ENCODE measurements at regions not wholly inside any gene's neighbourhood (a gene's known extent, or its start where the extent isn't known, plus 50 kb on each side); places are given as distances from the start of the nearest gene placed in this dataset.
"Not testable (repeated sequence)": the region's sequence is repeated elsewhere in the genome, so short reads cannot be mapped to it uniquely, and the experiment has no call there.

DNA sequence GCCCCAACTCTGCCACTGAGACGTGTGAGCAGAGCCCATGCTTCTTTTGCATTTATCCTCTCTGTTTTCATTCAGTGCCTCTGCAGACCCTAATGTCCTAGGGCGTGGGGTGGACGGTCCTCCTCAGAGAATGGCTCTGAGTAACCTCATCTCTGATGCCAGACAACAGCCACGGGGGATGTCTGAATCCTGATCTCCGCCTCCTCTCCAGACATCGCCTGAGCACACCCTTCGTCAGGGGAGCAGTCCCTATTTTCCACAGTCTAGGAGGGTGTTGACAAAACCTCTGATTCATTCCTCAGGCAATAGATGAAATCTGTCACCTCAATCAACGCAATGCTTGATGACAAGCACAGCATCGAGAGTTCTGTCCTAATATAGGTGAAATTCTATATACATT lies 109.2 kb upstream of the DYRK2 start:
- Mint-ChIP-seq H3K27ac (no peak overlapping the region), H3K27me3 (no peaks in the 10 kb centered on the region), H3K36me3 (peaks cover 2% of the 10 kb centered on the region), H3K4me3 (no peak overlapping the region), H3K4me1 (ENCODE audit: low read depth) (peaks cover 25% of the 10 kb centered on the region), H3K9me3 (ENCODE audit: low read depth) (no peaks in the 10 kb centered on the region)

DNA sequence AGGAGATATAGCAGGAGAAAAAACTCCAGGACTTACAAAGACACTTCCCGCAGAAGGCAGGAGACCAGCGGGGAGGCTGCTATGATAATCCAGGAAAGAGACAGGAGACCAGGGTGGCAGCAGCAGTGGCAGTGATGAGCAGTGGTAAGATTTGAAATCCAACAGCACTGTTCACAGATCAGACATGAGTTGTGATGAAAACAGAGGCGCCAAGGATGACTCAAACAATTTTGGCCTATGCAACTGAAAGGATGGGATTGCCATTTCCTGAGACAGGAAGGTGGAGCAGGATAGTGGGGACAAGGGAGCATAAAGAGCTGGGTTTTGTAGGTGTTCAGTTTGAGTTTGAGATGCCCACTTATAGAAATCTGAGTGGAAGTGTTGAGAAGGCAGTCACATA lies 108.6 kb upstream of the DYRK2 start:
- H3K4me1 Mint-ChIP-seq (ENCODE audit: low read depth) = peaks cover 27% of the 10 kb centered on the region
- H3K27ac Mint-ChIP-seq = no peak overlapping the region
- H3K27me3 Mint-ChIP-seq = no peaks in the 10 kb centered on the region
- H3K9me3 Mint-ChIP-seq (ENCODE audit: low read depth) = no peaks in the 10 kb centered on the region
- no peak overlapping the region for H3K4me3 Mint-ChIP-seq
- peaks cover 2% of the 10 kb centered on the region for H3K36me3 Mint-ChIP-seq

- H3K9me3 Mint-ChIP-seq (ENCODE audit: low read depth) = no peaks in the 10 kb centered on the region
- H3K27me3 Mint-ChIP-seq = no peaks in the 10 kb centered on the region
- peaks cover 34% of the 10 kb centered on the region for H3K4me1 Mint-ChIP-seq (ENCODE audit: low read depth)
- peak overlapping the region; percentile 13 for H3K4me3 Mint-ChIP-seq
- H3K36me3 Mint-ChIP-seq = peaks cover 2% of the 10 kb centered on the region
- H3K27ac Mint-ChIP-seq = no peak overlapping the region
Observed at GRCh38 chr12:67540920-67541624, 107.5 kb upstream of the DYRK2 start.

DNA sequence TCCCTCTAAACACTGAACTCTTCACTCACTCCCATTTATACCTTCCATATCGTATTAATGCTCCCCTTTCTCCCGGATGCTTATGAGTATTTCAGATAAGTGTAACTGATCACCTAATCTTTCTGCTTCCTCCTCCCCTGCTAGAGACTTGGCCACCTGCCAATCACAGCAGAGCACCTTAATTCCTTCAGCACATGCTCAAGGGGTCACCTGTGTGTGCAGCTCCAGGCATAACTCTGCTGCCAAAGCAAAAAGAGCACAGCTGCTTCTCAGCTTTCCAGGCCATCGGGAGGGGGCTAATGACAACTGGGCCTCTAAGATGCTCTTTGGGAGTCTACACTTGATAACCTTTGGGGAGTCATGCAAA lies 106.9 kb upstream of the DYRK2 start:
- Mint-ChIP-seq H3K36me3 (peaks cover 2% of the 10 kb centered on the region), H3K27me3 (no peaks in the 10 kb centered on the region), H3K9me3 (ENCODE audit: low read depth) (no peaks in the 10 kb centered on the region), H3K27ac (peak overlapping the region; percentile 68), H3K4me1 (ENCODE audit: low read depth) (peaks cover 35% of the 10 kb centered on the region), H3K4me3 (peak overlapping the region; percentile 28)

DNA sequence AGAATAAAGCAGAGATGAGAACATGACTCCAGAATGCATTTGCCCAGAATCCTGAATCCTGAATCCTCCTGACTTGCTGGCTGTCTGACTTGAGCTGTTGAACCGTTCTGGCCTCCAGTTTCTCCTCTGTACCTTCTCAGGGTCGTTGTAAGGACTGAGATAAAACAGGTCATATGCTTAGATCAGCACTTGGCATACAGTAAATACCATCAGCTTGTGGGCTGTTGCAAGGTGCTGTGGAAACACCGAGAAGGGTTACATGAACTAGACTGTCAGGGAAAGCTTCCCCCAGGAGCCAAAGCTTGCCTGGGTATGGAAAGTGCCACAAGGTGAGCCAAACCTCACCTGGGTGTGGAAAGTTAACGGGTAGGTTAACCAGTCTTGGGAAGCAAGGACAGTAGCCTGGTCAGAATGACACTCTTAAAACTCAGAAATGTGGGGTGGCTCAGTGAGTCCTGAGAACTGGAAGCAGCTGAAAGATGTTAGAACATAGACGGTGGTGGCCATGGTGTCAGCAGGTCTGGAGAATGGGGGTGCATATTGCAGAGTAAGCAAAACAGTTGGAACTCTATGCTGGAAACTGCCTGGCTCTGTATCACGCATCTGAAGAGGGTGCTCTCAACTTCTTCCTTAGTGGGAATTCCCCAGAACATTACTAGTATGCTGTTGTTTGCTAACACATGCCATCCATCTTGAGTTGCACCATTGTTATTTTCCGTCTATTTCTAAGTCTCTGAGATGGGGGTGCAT lies 105.3 kb upstream of the DYRK2 start:
- Mint-ChIP-seq H3K4me3 (no peak overlapping the region), H3K27ac (no peak overlapping the region), H3K9me3 (ENCODE audit: low read depth) (no peaks in the 10 kb centered on the region), H3K36me3 (peaks cover 2% of the 10 kb centered on the region), H3K4me1 (ENCODE audit: low read depth) (peaks cover 35% of the 10 kb centered on the region), H3K27me3 (no peaks in the 10 kb centered on the region)

DNA sequence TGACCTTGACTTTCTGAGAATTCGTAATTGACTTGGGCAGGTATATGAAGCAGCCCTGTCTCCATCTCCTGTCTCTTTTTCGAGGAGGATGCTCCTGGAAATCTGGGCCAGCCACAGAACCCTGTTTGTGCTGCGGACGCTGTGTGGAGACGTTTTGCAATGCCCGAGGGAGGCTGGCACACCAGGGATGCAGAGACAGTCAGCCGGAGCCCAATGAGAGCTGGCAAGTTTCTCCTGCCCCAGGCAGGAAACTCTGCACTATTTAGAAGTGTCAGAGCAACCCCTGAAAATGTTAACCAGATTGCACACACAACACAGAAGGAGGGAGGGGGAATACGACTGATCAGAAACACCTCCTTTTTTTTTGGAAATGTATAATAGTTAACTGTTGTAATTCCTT lies 103.2 kb upstream of the DYRK2 start:
- Mint-ChIP-seq H3K4me3 (no peak overlapping the region), H3K27me3 (no peaks in the 10 kb centered on the region), H3K36me3 (peaks cover 4% of the 10 kb centered on the region), H3K4me1 (ENCODE audit: low read depth) (peaks cover 30% of the 10 kb centered on the region), H3K9me3 (ENCODE audit: low read depth) (no peaks in the 10 kb centered on the region), H3K27ac (no peak overlapping the region)

DNA sequence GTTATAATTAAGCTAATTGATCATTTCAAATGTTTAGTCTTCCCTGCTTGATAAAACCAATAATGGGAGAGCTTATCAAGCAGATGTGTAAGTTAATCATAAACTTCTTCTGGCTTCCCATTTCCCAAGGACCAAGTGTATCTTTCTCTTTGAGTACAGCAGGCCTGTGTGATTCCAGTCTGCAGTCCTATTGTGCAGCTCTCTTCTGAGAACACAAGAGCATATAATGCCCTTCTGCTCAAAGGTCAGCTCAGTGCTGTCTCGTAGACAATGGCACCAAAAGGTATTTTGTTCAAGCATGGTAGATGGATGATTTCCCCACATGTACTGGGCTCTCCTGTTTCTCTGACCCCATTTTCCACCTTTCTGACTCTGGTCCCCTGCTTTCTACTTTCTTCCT lies 101.8 kb upstream of the DYRK2 start:
- H3K4me1 Mint-ChIP-seq (ENCODE audit: low read depth) = peaks cover 18% of the 10 kb centered on the region
- H3K27me3 Mint-ChIP-seq = no peaks in the 10 kb centered on the region
- peaks cover 4% of the 10 kb centered on the region for H3K36me3 Mint-ChIP-seq
- no peaks in the 10 kb centered on the region for H3K9me3 Mint-ChIP-seq (ENCODE audit: low read depth)
- H3K27ac Mint-ChIP-seq = no peak overlapping the region
- no peak overlapping the region for H3K4me3 Mint-ChIP-seq

GRCh38 chr12:67555075-67555717 lies 93.3 kb upstream of the DYRK2 start:
- not testable (repeated sequence) for H3K27ac Mint-ChIP-seq; H3K9me3 Mint-ChIP-seq (ENCODE audit: low read depth); H3K4me3 Mint-ChIP-seq; H3K4me1 Mint-ChIP-seq (ENCODE audit: low read depth); H3K36me3 Mint-ChIP-seq; H3K27me3 Mint-ChIP-seq

- Mint-ChIP-seq H3K9me3 (ENCODE audit: low read depth) (peaks cover 4% of the 10 kb centered on the region), H3K27ac (no peak overlapping the region), H3K27me3 (no peaks in the 10 kb centered on the region), H3K4me3 (no peak overlapping the region), H3K4me1 (ENCODE audit: low read depth) (peaks cover 2% of the 10 kb centered on the region), H3K36me3 (peaks cover 12% of the 10 kb centered on the region)
Observed at GRCh38 chr12:67558775-67559174, 89.8 kb upstream of the DYRK2 start.

DNA sequence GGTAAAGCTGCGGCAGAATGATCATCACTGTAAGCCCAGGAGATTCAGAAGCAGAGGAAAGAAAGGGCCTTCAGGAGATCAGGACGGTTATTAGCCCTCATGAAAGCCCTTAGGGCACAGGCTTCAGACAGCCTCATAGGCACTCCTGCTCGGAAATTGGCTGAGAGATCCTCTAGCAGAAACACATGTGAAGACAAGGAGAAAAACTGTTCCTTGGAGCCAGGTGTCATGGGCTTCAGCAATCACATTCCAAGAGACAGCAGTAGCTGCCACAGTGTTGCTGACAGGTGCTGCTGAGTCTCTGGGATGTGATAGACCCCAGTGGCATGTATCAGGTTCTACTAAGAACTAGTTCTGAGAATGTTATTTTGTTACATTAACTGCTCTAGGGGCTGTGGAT lies 88.8 kb upstream of the DYRK2 start:
- Mint-ChIP-seq H3K9me3 (ENCODE audit: low read depth) (peaks cover 4% of the 10 kb centered on the region), H3K4me1 (ENCODE audit: low read depth) (peaks cover 2% of the 10 kb centered on the region), H3K27me3 (no peaks in the 10 kb centered on the region), H3K4me3 (no peak overlapping the region), H3K27ac (no peak overlapping the region), H3K36me3 (peaks cover 12% of the 10 kb centered on the region)

GRCh38 chr12:67562513-67563287 lies 85.8 kb upstream of the DYRK2 start:
- peaks cover 2% of the 10 kb centered on the region for H3K4me1 Mint-ChIP-seq (ENCODE audit: low read depth)
- H3K4me3 Mint-ChIP-seq = no peak overlapping the region
- H3K36me3 Mint-ChIP-seq = peaks cover 12% of the 10 kb centered on the region
- no peak overlapping the region for H3K27ac Mint-ChIP-seq
- H3K9me3 Mint-ChIP-seq (ENCODE audit: low read depth) = peaks cover 4% of the 10 kb centered on the region
- H3K27me3 Mint-ChIP-seq = no peaks in the 10 kb centered on the region

DNA sequence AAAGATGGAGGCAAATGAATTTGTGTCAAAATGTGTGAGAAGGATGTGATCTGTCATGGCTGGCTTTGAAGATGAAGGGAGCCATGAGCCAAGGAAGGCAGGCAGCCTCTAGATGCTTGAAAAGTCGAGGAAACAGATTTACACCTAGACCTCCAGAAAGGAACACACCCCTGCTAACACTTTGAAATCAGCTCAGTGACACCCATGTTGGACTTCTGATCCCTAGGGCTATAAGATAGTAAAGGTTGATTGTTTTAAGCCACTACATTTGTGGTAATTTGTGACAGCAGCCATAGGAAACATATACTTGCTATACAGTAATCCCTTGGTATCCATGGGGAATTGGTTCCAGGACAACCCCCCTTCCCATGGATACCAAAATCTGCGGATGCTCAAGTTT lies 80.5 kb upstream of the DYRK2 start:
- Mint-ChIP-seq H3K27ac (no peak overlapping the region), H3K4me3 (no peak overlapping the region), H3K27me3 (no peaks in the 10 kb centered on the region), H3K4me1 (ENCODE audit: low read depth) (peaks cover 8% of the 10 kb centered on the region), H3K36me3 (peaks cover 3% of the 10 kb centered on the region), H3K9me3 (ENCODE audit: low read depth) (no peaks in the 10 kb centered on the region)

DNA sequence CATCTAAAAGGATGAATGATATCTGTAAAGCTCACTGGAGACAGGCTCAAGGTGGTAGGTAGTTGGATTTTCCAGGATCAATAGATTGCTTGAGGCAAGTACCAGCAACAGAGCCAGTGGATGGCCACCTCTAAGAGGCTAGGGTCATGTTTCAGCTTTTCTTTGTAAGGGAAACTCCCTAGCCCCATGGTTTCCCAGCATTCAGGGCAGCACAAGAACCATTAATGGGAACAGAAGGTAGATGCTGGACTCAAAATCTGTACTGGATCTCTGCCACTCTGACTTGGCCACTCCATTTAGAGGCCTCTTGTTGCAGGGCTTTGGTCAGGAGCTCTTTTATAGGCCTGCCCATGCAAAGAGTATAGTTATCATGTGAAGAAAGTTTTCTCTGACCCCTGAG lies 76.1 kb upstream of the DYRK2 start:
- Mint-ChIP-seq H3K9me3 (ENCODE audit: low read depth) (no peaks in the 10 kb centered on the region), H3K27ac (no peak overlapping the region), H3K4me1 (ENCODE audit: low read depth) (peaks cover 16% of the 10 kb centered on the region), H3K4me3 (no peak overlapping the region), H3K36me3 (no peaks in the 10 kb centered on the region), H3K27me3 (no peaks in the 10 kb centered on the region)

DNA sequence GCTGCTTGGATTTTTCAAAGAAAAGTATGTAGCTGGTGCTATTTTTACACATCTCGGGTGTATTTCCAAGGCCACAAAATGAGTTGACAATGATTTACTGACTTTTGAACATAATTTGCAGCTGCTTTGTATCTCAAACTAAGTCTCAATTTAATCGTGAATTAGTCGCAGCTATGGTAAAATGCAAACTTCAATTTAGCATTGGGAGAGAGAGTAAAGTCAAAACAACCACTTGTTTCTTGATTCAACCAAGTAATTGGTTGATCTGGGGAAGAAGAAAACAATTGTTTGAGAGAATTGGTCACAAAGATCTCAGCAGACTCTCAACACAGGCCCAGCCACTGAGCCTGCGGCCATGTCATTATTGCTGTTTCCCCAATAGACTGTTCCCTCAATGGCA lies 75.0 kb upstream of the DYRK2 start:
- Mint-ChIP-seq H3K9me3 (ENCODE audit: low read depth) (no peaks in the 10 kb centered on the region), H3K4me1 (ENCODE audit: low read depth) (peaks cover 26% of the 10 kb centered on the region), H3K27me3 (no peaks in the 10 kb centered on the region), H3K36me3 (no peaks in the 10 kb centered on the region), H3K27ac (no peak overlapping the region), H3K4me3 (no peak overlapping the region)

Data from activated naive CD8-positive, alpha-beta T cell (primary cell).